ENCODE measurements at regions not wholly inside any gene's neighbourhood (a gene's known extent, or its start where the extent isn't known, plus 50 kb on each side); places are given as distances from the start of the nearest gene placed in this dataset.

DNA sequence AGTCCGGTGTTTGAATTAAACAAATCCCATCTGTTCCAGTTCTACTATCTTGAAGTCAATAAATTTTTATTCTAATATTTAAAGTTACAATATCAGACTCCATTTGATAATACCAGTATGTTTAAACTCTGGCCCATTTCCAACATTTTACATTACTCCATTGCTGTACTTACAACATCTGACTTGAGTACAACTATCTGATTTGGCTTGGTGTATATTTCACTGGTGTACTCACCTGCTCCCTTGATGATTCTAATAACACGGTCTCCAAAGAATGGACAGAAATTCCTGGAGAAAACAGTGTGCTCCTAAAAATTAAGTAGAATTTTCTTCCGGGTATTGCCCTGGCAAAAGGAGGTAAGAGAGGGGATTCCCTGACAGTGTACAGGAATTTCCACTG, 680.5 kb upstream of the ADAMTS5 start:
- DNase-seq, result no peak
- Histone ChIP-seq H3K9ac (ENCODE audit: low read length) (no peak overlapping the region), H3K27me3 (ENCODE audit: low read length) (no peaks in the 10 kb centered on the region)

DNA sequence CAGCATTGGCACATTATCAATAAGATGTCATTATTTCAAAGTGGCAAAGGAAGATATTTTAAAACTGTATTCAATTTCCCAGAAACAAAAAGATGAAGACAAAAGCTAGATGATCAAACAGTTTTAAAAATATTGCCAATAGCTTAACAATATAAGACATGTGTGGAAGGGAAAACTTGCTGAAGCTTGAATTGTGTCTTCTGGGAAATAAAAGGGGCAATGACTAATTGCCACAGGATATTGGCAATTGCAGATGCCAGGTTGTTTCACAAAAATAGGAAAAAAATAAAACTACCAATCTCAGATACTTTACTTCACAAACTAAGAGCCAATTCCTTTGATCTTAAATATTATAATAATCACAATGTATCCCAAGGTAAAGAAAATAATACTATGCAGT, 679.8 kb upstream of the ADAMTS5 start:
- Histone ChIP-seq H3K4me1 (ENCODE audit: low read length) (no peaks in the 10 kb centered on the region), H3K9ac (ENCODE audit: low read length) (no peak overlapping the region), H3K27ac (ENCODE audit: low read length) (no peak overlapping the region), H3K27me3 (ENCODE audit: low read length) (no peaks in the 10 kb centered on the region), H3K79me2 (ENCODE audit: low read length) (no peaks in the 10 kb centered on the region), H3K36me3 (ENCODE audit: insufficient read depth, low read length) (no peaks in the 10 kb centered on the region; the same call in 1 of the 2 replicates), H2AFZ (ENCODE audit: low read length) (no peak overlapping the region), H3K4me3 (ENCODE audit: low read length) (no peak overlapping the region), H3K9me2 (replicated peaks; ENCODE audit: insufficient read depth, low read length) (no peaks in the 10 kb centered on the region), H3K4me2 (ENCODE audit: low read depth, low read length, poor library complexity, severe bottlenecking) (no peak overlapping the region), H3K9me3 (ENCODE audit: low read length) (peaks cover 15% of the 10 kb centered on the region), H4K20me1 (ENCODE audit: insufficient read depth, low read depth, low read length) (no peaks in the 10 kb centered on the region)
- no peak for DNase-seq

More for the DNA sequence above, 680.5 kb upstream of the ADAMTS5 start:
- Histone ChIP-seq H2AFZ (ENCODE audit: low read length) (no peak overlapping the region), H3K4me1 (ENCODE audit: low read length) (no peaks in the 10 kb centered on the region), H3K4me2 (ENCODE audit: low read depth, low read length, poor library complexity, severe bottlenecking) (no peak overlapping the region), H3K9me2 (replicated peaks; ENCODE audit: insufficient read depth, low read length) (no peaks in the 10 kb centered on the region), H3K27ac (ENCODE audit: low read length) (no peak overlapping the region), H3K4me3 (ENCODE audit: low read length) (no peak overlapping the region), H4K20me1 (ENCODE audit: insufficient read depth, low read depth, low read length) (no peaks in the 10 kb centered on the region), H3K36me3 (ENCODE audit: insufficient read depth, low read length) (no peaks in the 10 kb centered on the region; the same call in 1 of the 2 replicates), H3K79me2 (ENCODE audit: low read length) (no peaks in the 10 kb centered on the region), H3K9me3 (ENCODE audit: low read length) (peaks cover 19% of the 10 kb centered on the region)

DNA sequence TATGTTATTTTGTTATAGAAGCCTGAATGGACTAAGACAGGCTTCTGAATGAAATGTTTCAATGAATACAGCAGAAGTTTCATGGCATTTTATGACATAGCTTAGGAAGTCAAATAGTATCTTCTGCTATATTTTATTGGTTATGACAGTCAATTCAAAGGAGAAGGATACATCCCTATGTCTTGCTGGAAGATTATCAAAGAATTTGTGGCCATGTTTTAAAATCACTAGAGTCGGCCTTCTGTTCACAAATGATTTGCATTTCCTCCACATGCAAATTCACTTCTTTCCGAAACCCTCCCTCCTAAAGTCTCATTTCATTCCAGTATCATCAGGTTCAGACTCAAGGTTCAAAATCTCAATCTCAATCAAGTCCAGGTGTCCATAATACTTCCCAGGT, 679.2 kb upstream of the ADAMTS5 start:
- Histone ChIP-seq H3K9me2 (replicated peaks; ENCODE audit: insufficient read depth, low read length) (no peaks in the 10 kb centered on the region), H3K9ac (ENCODE audit: low read length) (no peak overlapping the region), H3K9me3 (ENCODE audit: low read length) (peaks cover 15% of the 10 kb centered on the region), H3K27me3 (ENCODE audit: low read length) (no peaks in the 10 kb centered on the region), H3K4me1 (ENCODE audit: low read length) (no peaks in the 10 kb centered on the region), H4K20me1 (ENCODE audit: insufficient read depth, low read depth, low read length) (no peaks in the 10 kb centered on the region), H3K27ac (ENCODE audit: low read length) (no peak overlapping the region), H3K36me3 (ENCODE audit: insufficient read depth, low read length) (no peaks in the 10 kb centered on the region; the same call in 1 of the 2 replicates), H3K79me2 (ENCODE audit: low read length) (no peaks in the 10 kb centered on the region), H3K4me2 (ENCODE audit: low read depth, low read length, poor library complexity, severe bottlenecking) (no peak overlapping the region), H2AFZ (ENCODE audit: low read length) (no peak overlapping the region), H3K4me3 (ENCODE audit: low read length) (no peak overlapping the region)
- DNase-seq, result no peak

DNA sequence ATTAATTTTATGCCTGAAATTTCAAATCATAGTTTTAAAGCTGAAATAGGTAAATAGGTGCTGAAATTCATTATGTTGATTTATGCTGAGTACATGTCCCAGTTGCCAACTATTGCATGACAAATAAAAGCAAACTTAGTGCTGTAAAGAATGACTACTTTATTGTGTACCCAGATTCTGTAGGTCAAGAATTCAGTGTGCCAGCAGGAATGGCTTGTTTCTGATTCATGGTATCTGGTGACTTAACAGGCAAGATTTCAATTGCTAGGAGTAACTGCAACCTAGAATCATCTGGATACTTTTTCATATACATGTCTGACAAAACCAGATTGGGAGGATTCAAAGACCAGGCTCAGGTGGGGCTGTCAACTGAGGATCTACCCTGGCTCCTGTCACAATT, 678.4 kb upstream of the ADAMTS5 start:
- DNase-seq, result no peak
- Histone ChIP-seq H4K20me1 (ENCODE audit: insufficient read depth, low read depth, low read length) (no peaks in the 10 kb centered on the region), H3K4me1 (ENCODE audit: low read length) (no peaks in the 10 kb centered on the region), H2AFZ (ENCODE audit: low read length) (no peak overlapping the region), H3K27ac (ENCODE audit: low read length) (no peak overlapping the region), H3K27me3 (ENCODE audit: low read length) (no peaks in the 10 kb centered on the region), H3K9me2 (replicated peaks; ENCODE audit: insufficient read depth, low read length) (no peaks in the 10 kb centered on the region), H3K4me2 (ENCODE audit: low read depth, low read length, poor library complexity, severe bottlenecking) (no peak overlapping the region), H3K9ac (ENCODE audit: low read length) (no peak overlapping the region), H3K36me3 (ENCODE audit: insufficient read depth, low read length) (no peaks in the 10 kb centered on the region; the same call in 1 of the 2 replicates), H3K4me3 (ENCODE audit: low read length) (no peak overlapping the region), H3K9me3 (ENCODE audit: low read length) (peaks cover 23% of the 10 kb centered on the region), H3K79me2 (ENCODE audit: low read length) (no peaks in the 10 kb centered on the region)

DNA sequence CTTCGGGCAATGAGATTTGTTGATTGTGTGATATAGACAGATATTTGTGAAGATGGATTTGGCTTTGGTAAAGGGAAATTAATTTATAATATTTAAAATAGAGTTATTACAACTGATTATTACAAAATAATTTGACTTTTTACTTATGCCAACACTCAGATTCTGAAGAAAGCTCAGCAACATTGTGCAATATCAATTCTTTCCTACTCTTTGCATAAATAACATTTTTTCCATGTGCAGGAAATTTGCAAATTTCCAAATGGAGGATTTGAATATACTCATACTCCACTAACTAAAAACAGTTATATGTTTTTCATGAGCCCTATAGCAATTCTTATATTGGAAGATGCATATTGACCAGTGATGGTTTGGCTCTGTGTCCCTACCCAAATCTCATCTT, 676.4 kb upstream of the ADAMTS5 start:
- no peak overlapping the region for H3K4me3 ChIP-seq (ENCODE audit: low read length)
- no peak overlapping the region for H2AFZ ChIP-seq (ENCODE audit: low read length)
- no peaks in the 10 kb centered on the region for H3K79me2 ChIP-seq (ENCODE audit: low read length)

DNA sequence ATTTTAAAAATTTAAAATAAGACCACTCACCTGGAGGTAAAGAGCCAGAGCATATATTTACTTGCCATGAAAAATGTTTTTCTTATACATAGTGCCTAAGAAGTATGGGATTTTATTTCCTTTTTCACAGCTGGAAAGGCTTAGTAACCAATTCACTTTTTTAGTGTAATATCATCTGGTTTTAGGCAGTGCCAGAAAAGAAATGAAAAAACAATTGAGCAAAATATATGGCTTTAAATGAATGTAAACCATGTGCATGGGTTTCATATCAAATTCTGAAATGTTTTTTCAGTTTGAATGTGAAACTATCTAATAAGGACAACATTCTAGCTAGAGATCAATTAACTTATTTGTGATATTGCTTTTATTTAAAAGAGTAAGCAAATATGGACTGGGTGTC, 672.4 kb upstream of the ADAMTS5 start:
- Histone ChIP-seq H4K20me1 (ENCODE audit: insufficient read depth, low read depth, low read length) (no peaks in the 10 kb centered on the region), H3K27ac (ENCODE audit: low read length) (no peak overlapping the region), H3K9me2 (replicated peaks; ENCODE audit: insufficient read depth, low read length) (no peaks in the 10 kb centered on the region), H3K4me1 (ENCODE audit: low read length) (no peaks in the 10 kb centered on the region), H3K27me3 (ENCODE audit: low read length) (no peaks in the 10 kb centered on the region), H3K36me3 (ENCODE audit: insufficient read depth, low read length) (no peaks in the 10 kb centered on the region; the same call in 1 of the 2 replicates), H3K9me3 (ENCODE audit: low read length) (peaks cover 24% of the 10 kb centered on the region), H3K79me2 (ENCODE audit: low read length) (no peaks in the 10 kb centered on the region), H2AFZ (ENCODE audit: low read length) (no peak overlapping the region), H3K4me2 (ENCODE audit: low read depth, low read length, poor library complexity, severe bottlenecking) (no peak overlapping the region), H3K4me3 (ENCODE audit: low read length) (no peak overlapping the region), H3K9ac (ENCODE audit: low read length) (no peak overlapping the region)
- no peak for DNase-seq

More for the DNA sequence above, 676.4 kb upstream of the ADAMTS5 start:
- Histone ChIP-seq H3K27me3 (ENCODE audit: low read length) (no peaks in the 10 kb centered on the region), H3K9me3 (ENCODE audit: low read length) (peaks cover 21% of the 10 kb centered on the region), H3K4me1 (ENCODE audit: low read length) (no peaks in the 10 kb centered on the region), H3K9me2 (replicated peaks; ENCODE audit: insufficient read depth, low read length) (no peaks in the 10 kb centered on the region), H3K4me2 (ENCODE audit: low read depth, low read length, poor library complexity, severe bottlenecking) (no peak overlapping the region), H3K9ac (ENCODE audit: low read length) (no peak overlapping the region), H4K20me1 (ENCODE audit: insufficient read depth, low read depth, low read length) (no peaks in the 10 kb centered on the region), H3K36me3 (ENCODE audit: insufficient read depth, low read length) (no peaks in the 10 kb centered on the region; the same call in 1 of the 2 replicates), H3K27ac (ENCODE audit: low read length) (no peak overlapping the region)
- DNase-seq, result no peak

DNA sequence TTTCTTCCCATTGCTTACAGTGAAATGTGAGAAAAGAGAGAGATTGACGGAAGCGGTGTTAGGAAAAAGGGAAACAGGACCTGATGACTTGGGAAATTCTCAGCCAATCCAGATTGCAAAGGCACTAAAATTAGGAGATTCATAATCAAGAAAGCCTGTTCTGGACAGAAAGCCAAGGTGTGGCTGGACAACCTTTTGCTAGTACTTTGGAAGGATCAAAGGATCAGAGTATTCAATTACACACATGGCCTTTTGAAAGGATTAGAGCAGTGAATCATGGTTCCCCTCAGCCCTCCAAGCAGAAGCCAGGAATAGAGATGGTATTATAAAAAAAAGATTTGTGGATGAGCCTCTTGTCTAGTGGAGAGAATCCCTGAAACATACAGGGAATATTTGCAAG, 669.8 kb upstream of the ADAMTS5 start:
- Histone ChIP-seq H4K20me1 (ENCODE audit: insufficient read depth, low read depth, low read length) (no peaks in the 10 kb centered on the region), H3K9me3 (ENCODE audit: low read length) (peaks cover 30% of the 10 kb centered on the region), H3K4me1 (ENCODE audit: low read length) (no peaks in the 10 kb centered on the region), H2AFZ (ENCODE audit: low read length) (no peak overlapping the region), H3K79me2 (ENCODE audit: low read length) (no peaks in the 10 kb centered on the region), H3K4me3 (ENCODE audit: low read length) (no peak overlapping the region), H3K27ac (ENCODE audit: low read length) (no peak overlapping the region), H3K36me3 (ENCODE audit: insufficient read depth, low read length) (no peaks in the 10 kb centered on the region), H3K4me2 (ENCODE audit: low read depth, low read length, poor library complexity, severe bottlenecking) (no peak overlapping the region), H3K9me2 (replicated peaks; ENCODE audit: insufficient read depth, low read length) (no peaks in the 10 kb centered on the region), H3K27me3 (ENCODE audit: low read length) (no peaks in the 10 kb centered on the region), H3K9ac (ENCODE audit: low read length) (no peak overlapping the region)
- no peak for DNase-seq

DNA sequence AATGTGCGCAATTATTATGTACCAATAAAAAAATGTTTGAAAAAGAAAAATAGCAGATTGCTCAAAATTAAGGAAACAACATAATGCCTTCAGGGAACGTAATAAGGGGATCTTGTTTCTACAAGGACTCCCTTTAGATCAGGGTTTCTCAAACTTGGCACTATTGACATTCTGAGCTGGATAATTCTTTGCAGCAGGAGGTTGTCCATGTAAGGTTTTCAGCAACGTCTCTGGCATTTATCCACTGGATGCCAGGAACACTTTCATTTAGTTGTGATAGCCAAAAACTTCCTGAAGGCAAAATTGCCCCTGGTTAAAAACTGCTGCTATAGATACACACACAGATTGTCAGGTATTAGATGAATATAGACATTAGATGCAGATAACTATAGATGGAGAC, 666.7 kb upstream of the ADAMTS5 start:
- Histone ChIP-seq H3K9me2 (replicated peaks; ENCODE audit: insufficient read depth, low read length) (no peaks in the 10 kb centered on the region), H3K4me1 (ENCODE audit: low read length) (no peaks in the 10 kb centered on the region), H3K27ac (ENCODE audit: low read length) (no peak overlapping the region), H3K36me3 (ENCODE audit: insufficient read depth, low read length) (no peaks in the 10 kb centered on the region), H2AFZ (ENCODE audit: low read length) (no peak overlapping the region), H3K4me3 (ENCODE audit: low read length) (no peak overlapping the region), H3K9ac (ENCODE audit: low read length) (no peak overlapping the region), H3K9me3 (ENCODE audit: low read length) (peaks cover 27% of the 10 kb centered on the region), H4K20me1 (ENCODE audit: insufficient read depth, low read depth, low read length) (no peaks in the 10 kb centered on the region), H3K4me2 (ENCODE audit: low read depth, low read length, poor library complexity, severe bottlenecking) (no peak overlapping the region), H3K27me3 (ENCODE audit: low read length) (no peaks in the 10 kb centered on the region), H3K79me2 (ENCODE audit: low read length) (no peaks in the 10 kb centered on the region)
- DNase-seq, result no peak

DNA sequence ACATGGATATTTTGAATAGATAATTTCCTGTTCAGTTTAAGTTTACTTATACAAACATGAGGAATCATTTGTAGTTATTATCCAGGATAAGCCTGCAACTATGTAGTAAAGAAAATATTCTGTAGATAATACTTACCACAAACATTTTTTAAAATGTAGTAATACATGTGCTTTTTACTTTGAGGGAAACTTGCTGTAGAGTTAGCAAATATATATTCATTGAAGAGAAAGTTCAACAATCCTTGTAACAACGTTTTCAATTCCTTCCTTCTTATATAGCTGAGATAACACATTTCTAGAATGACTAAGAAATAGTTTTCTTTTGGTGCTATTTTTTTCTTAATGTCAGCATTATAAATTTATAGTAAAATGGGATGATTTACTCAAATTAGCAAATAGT, 664.6 kb upstream of the ADAMTS5 start:
- H3K4me2 ChIP-seq (ENCODE audit: low read depth, low read length, poor library complexity, severe bottlenecking), result no peak overlapping the region
- no peaks in the 10 kb centered on the region for H3K79me2 ChIP-seq (ENCODE audit: low read length)
- no peaks in the 10 kb centered on the region for H3K27me3 ChIP-seq (ENCODE audit: low read length)
- no peak overlapping the region for H3K27ac ChIP-seq (ENCODE audit: low read length)
- H2AFZ ChIP-seq (ENCODE audit: low read length), result no peak overlapping the region
- no peak for DNase-seq
- no peaks in the 10 kb centered on the region for H3K9me2 ChIP-seq (replicated peaks; ENCODE audit: insufficient read depth, low read length)
- no peaks in the 10 kb centered on the region for H3K4me1 ChIP-seq (ENCODE audit: low read length)
- H3K36me3 ChIP-seq (ENCODE audit: insufficient read depth, low read length), result no peaks in the 10 kb centered on the region
- H3K4me3 ChIP-seq (ENCODE audit: low read length), result no peak overlapping the region
- H3K9me3 ChIP-seq (ENCODE audit: low read length), result peaks cover 16% of the 10 kb centered on the region
- no peaks in the 10 kb centered on the region for H4K20me1 ChIP-seq (ENCODE audit: insufficient read depth, low read depth, low read length)
- H3K9ac ChIP-seq (ENCODE audit: low read length), result no peak overlapping the region
